GM23248 (cell line): ENCODE measurements at regions not wholly inside any gene's neighbourhood (a gene's known extent, or its start where the extent isn't known, plus 50 kb on each side); places are given as distances from the start of the nearest gene placed in this dataset.

Source experiments
- DNase-seq: peaks from one replicate; pipeline ENCODE4 v3.0.0-alpha.2; 2015
- H2AFZ ChIP-seq: fragments of 200-600 bp; sonication (generic); 2 replicates; pipeline ENCODE4 v1.6.1; 2016; ENCODE audit warnings: antibody characterized with exemption
- H3F3A ChIP-seq: fragments of 200-600 bp; sonication (generic); 2 replicates; pipeline ENCODE4 v1.6.1; 2016; ENCODE audit warnings: mild to moderate bottlenecking, antibody characterized with exemption, mixed run types; ENCODE audit not compliant: insufficient read depth
- H3K27ac ChIP-seq: fragments of 200-600 bp; sonication (generic); 2 replicates; pipeline ENCODE4 v1.5.1; 2016; ENCODE audit warnings: mild to moderate bottlenecking
- H3K27me3 ChIP-seq: fragments of 200-600 bp; sonication (generic); replicated peaks from 2 replicates; pipeline ENCODE4 v1.6.1; 2016; ENCODE audit warnings: mild to moderate bottlenecking; ENCODE audit not compliant: insufficient read depth
- H3K36me3 ChIP-seq: fragments of 200-600 bp; sonication (generic); 2 replicates; pipeline ENCODE4 v1.6.1; 2016; ENCODE audit warnings: low read depth, mild to moderate bottlenecking
- H3K4me1 ChIP-seq: fragments of 200-600 bp; sonication (generic); 2 replicates; pipeline ENCODE4 v1.6.1; 2016; ENCODE audit warnings: mild to moderate bottlenecking; ENCODE audit not compliant: insufficient read depth
- H3K4me2 ChIP-seq: fragments of 200-600 bp; sonication (generic); one replicate; pipeline ENCODE4 v1.6.1; 2016; ENCODE audit warnings: mild to moderate bottlenecking; ENCODE audit not compliant: unreplicated experiment
- H3K4me3 ChIP-seq: fragments of 200-600 bp; sonication (generic); 2 replicates; pipeline ENCODE4 v1.5.1; 2016; ENCODE audit warnings: mild to moderate bottlenecking
- H3K79me2 ChIP-seq: fragments of 200-600 bp; sonication (generic); 2 replicates; pipeline ENCODE4 v1.6.1; 2016; ENCODE audit warnings: mild to moderate bottlenecking; ENCODE audit not compliant: insufficient read depth
- H3K9ac ChIP-seq: fragments of 200-600 bp; sonication (generic); 2 replicates; pipeline ENCODE4 v1.6.1; 2016; ENCODE audit warnings: mild to moderate bottlenecking
- H3K9me2 ChIP-seq: fragments of 200-600 bp; sonication (generic); 2 replicates; pipeline ENCODE4 v1.6.1; 2016; ENCODE audit warnings: mixed run types, mild to moderate bottlenecking, moderate library complexity; ENCODE audit not compliant: insufficient read depth
- H3K9me3 ChIP-seq: fragments of 200-600 bp; sonication (generic); one replicate; pipeline ENCODE4 v1.6.1; 2017; ENCODE audit warnings: low read depth
- H4K20me1 ChIP-seq: fragments of 200-600 bp; sonication (generic); 2 replicates; pipeline ENCODE4 v1.6.0; 2016; ENCODE audit not compliant: insufficient read depth
- EZH2 ChIP-seq: fragments of 200-600 bp; sonication (generic); IDR thresholded peaks from 2 replicates; pipeline ENCODE4 v1.6.1; 2018; ENCODE audit warnings: antibody characterized with exemption, mild to moderate bottlenecking; ENCODE audit not compliant: insufficient read depth, poor library complexity, severe bottlenecking
- EZH2phosphoT487 ChIP-seq: fragments of 200-600 bp; sonication (generic); IDR thresholded peaks from 2 replicates; pipeline ENCODE4 v1.6.1; 2018; ENCODE audit warnings: antibody characterized with exemption, moderate library complexity, mild to moderate bottlenecking, low read depth; ENCODE audit not compliant: insufficient read depth
- WGBS, 2 experiments: methylation state at CpG; one replicate each; pipeline ENCODE4 v1.1.6; 2015 to 2017; ENCODE audit warnings: low lambda C conversion rate in 2 of 2, low coverage in 1 of 2; ENCODE audit errors: missing lambda C conversion rate in 2 of 2; 5-methylcytosine and 5-hydroxymethylcytosine counted together
- in situ Hi-C: fragments of 300-500 bp; cut with MboI; formaldehyde crosslinking; loops from 2 replicates; pipeline ENCODE4 v1.15.0; 2020

DNA sequence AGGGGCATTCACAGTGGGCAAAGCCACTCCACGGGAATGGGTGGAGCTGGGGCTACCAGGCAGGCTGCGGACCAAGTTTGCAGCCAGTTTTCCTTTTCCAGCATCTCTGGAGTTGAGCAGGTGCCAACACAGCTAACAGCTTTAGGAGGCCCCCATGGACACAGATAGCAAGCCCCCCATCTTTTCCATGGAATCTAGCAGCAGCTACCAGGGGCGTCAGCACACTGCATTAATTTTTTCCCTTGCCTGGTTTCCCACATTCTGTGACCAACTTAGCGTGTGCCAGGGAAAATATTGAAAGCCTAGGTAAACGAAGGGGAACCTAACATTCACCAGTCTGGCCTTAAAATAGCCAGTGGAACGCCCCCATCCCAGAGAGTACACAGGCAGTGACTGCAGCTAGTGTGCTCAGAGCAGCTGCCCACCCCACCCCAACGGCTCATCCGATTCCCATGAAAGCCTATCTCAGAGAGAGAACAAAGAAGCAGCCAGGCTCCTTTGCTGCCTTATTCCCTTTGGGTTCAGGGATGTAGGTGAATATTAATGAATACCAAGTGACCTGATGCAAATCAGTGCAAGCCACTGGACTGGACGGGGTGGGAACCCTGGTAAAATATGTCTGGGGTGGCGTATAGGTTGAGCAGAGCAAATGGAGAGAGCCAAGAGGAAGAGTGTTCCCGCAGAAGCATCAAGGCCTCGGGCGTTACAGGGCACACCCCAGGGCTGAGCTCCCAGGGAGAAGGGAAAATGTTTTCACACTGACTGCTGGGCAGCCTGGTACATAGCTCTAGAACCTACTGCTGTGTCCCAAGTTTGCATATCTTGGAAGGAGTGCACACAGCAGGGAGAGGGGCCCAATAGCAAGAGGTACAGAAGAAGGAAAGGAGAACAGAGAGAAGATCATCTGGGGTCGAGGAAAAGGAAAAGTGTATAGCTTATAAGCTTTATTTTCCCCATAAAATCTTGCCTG is 73.9 kb upstream of the SOX9 start:
- WGBS, 2 experiments, result 56 to 60% methylated on average over 14 of the region's 14 CpGs
- H3F3A ChIP-seq, result no peaks in the 10 kb centered on the region
- no peak overlapping the region for H3K27ac ChIP-seq
- no peak for TF ChIP-seq EZH2
- TF ChIP-seq EZH2phosphoT487, result no peak
- no peaks in the 10 kb centered on the region for H3K79me2 ChIP-seq
- H3K4me1 ChIP-seq, result no peaks in the 10 kb centered on the region
- no peak overlapping the region for H2AFZ ChIP-seq
- in situ Hi-C loops, result no loop called here
- no peaks in the 10 kb centered on the region for H4K20me1 ChIP-seq
- no peak overlapping the region for H3K9ac ChIP-seq
- no peak for DNase-seq
- H3K36me3 ChIP-seq, result no peaks in the 10 kb centered on the region
- H3K9me2 ChIP-seq, result no peaks in the 10 kb centered on the region
- H3K27me3 ChIP-seq, result no peaks in the 10 kb centered on the region; the same call in 1 of the 2 replicates
- no peak overlapping the region for H3K4me3 ChIP-seq
- H3K9me3 ChIP-seq, result no peaks in the 10 kb centered on the region
- H3K4me2 ChIP-seq, result no peak overlapping the region

DNA sequence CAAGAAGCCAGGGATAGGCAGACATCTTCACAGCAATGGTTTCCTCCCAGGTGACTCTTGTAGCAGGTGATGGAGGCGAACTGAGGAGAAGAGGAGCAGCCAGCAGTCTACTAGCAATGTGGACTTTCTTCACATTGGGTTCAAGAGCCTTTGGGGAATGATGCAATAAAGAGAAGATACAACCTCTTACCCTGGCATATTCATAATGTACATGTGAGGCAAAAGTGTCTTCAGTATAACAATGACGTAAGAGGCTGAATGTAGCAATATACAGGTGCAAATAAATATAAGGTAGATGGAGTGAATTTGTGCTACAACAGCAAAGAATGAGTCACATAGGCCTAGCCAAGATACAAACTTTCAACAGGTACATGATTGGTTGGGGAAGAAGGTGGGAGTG is 70.9 kb upstream of the SOX9 start:
- no peaks in the 10 kb centered on the region for H3K4me1 ChIP-seq
- H3K9me2 ChIP-seq, result no peaks in the 10 kb centered on the region
- H4K20me1 ChIP-seq, result no peaks in the 10 kb centered on the region
- in situ Hi-C loops, result no loop called here
- no peak overlapping the region for H3K9ac ChIP-seq
- no peaks in the 10 kb centered on the region for H3K36me3 ChIP-seq
- H3K4me3 ChIP-seq, result no peak overlapping the region
- 49 to 64% methylated on average over 2 of the region's 2 CpGs for WGBS, 2 experiments
- peaks cover 19% of the 10 kb centered on the region for H3K27me3 ChIP-seq
- H3K4me2 ChIP-seq, result no peak overlapping the region
- H3K79me2 ChIP-seq, result no peaks in the 10 kb centered on the region
- H3K27ac ChIP-seq, result no peak overlapping the region
- no peak overlapping the region for H2AFZ ChIP-seq
- no peak for DNase-seq
- no peaks in the 10 kb centered on the region for H3K9me3 ChIP-seq
- no peaks in the 10 kb centered on the region for H3F3A ChIP-seq
- TF ChIP-seq EZH2 (no peak), EZH2phosphoT487 (no peak)

DNA sequence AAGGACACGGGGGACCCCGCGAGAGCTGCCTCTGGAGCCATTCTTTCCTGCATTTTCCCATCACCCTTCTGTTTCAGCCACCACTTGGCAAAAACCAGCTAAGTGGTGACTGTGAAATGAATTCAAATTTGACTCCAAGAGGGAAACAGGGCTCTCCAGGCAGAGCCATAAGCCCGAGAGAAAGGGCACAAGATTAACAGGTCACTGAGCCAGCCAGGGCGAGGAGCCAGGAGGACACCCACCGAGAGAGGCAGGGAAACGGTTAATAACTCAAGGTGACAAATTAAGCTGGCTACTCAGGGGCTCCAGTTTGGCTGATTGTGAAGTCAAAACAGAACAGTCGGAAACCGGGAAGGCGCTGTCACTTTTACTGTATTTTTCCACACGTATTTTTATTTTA is 67.8 kb upstream of the SOX9 start:
- Histone ChIP-seq H3K79me2 (no peaks in the 10 kb centered on the region), H3K36me3 (no peaks in the 10 kb centered on the region), H3K4me2 (peak overlapping the region; percentile 32), H4K20me1 (no peaks in the 10 kb centered on the region), H3K27ac (no peak overlapping the region), H3K9ac (no peak overlapping the region), H3K4me1 (no peaks in the 10 kb centered on the region), H3K27me3 (peaks cover 22% of the 10 kb centered on the region), H3K4me3 (no peak overlapping the region), H2AFZ (no peak overlapping the region), H3K9me2 (no peaks in the 10 kb centered on the region), H3F3A (no peaks in the 10 kb centered on the region), H3K9me3 (no peaks in the 10 kb centered on the region)
- WGBS, 2 experiments, result 21% methylated on average over 11 of the region's 11 CpGs
- in situ Hi-C loops, result no loop called here
- TF ChIP-seq EZH2 (no peak), EZH2phosphoT487 (no peak)
- no peak for DNase-seq

DNA sequence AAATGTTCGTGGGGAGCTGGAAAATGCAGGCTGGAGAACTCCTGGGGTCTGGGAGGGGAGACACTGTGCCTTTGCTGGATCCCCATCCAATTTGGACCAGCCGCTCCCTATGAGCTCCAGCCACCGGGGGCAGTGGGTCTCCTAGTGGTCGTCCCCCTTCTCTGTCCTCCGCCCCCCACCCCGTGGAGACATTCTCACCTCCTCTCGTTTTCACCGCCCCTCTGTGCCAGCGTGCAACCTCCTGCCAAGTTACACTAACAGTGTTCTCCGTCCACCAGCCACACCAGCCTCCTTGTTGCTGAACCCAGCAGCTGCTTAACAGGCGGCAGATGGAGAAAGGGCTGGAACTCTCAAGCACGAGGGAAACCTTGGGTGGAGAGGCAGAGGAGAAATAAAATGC is 67.4 kb upstream of the SOX9 start:
- TF ChIP-seq EZH2 (no peak), EZH2phosphoT487 (no peak)
- no peak overlapping the region for H2AFZ ChIP-seq

More for the DNA sequence above, 67.4 kb upstream of the SOX9 start:
- no peaks in the 10 kb centered on the region for H3K36me3 ChIP-seq
- in situ Hi-C loops, result no loop called here
- no peaks in the 10 kb centered on the region for H3K9me2 ChIP-seq
- H3F3A ChIP-seq, result no peaks in the 10 kb centered on the region
- 8 to 9% methylated on average over 12 of the region's 12 CpGs for WGBS, 2 experiments
- no peaks in the 10 kb centered on the region for H3K4me1 ChIP-seq
- no peak overlapping the region for H3K27ac ChIP-seq
- no peak overlapping the region for H3K4me3 ChIP-seq
- DNase-seq, result peak; percentile 4
- no peak overlapping the region for H3K4me2 ChIP-seq
- H3K9me3 ChIP-seq, result no peaks in the 10 kb centered on the region
- no peak overlapping the region for H3K9ac ChIP-seq
- H3K79me2 ChIP-seq, result no peaks in the 10 kb centered on the region
- peaks cover 23% of the 10 kb centered on the region for H3K27me3 ChIP-seq
- no peaks in the 10 kb centered on the region for H4K20me1 ChIP-seq
